ENCODE measurements at regions not wholly inside any gene's neighbourhood (a gene's known extent, or its start where the extent isn't known, plus 50 kb on each side); places are given as distances from the start of the nearest gene placed in this dataset.

DNA sequence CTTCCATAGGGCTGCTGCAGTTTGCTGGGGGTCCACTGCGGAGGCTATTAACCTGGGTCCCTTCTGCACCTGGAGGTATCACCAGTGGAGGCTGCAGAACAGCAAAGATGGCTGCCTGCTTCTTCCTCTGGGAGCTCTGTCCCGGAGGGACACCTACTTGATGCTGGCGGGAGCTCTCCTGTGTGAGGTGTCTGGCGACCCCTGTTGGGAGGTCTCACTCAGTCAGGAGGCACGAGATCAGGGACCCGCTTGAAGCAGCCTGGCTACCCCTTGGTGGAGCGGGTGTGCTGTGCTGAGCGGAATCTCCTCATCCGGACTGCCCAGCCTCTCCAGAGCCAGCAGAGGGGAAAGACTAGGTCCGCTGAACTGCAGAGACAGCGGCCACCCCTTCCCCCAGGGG, 56.0 kb upstream of the CTXND1 start:
- TF ChIP-seq, protein P1, sequence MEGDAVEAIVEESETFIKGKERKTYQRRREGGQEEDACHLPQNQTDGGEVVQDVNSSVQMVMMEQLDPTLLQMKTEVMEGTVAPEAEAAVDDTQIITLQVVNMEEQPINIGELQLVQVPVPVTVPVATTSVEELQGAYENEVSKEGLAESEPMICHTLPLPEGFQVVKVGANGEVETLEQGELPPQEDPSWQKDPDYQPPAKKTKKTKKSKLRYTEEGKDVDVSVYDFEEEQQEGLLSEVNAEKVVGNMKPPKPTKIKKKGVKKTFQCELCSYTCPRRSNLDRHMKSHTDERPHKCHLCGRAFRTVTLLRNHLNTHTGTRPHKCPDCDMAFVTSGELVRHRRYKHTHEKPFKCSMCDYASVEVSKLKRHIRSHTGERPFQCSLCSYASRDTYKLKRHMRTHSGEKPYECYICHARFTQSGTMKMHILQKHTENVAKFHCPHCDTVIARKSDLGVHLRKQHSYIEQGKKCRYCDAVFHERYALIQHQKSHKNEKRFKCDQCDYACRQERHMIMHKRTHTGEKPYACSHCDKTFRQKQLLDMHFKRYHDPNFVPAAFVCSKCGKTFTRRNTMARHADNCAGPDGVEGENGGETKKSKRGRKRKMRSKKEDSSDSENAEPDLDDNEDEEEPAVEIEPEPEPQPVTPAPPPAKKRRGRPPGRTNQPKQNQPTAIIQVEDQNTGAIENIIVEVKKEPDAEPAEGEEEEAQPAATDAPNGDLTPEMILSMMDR (IDR thresholded peaks at IDR 0.05), result no peak
- ATAC-seq, result no peak
- Histone ChIP-seq H3K9me3 (no peaks in the 10 kb centered on the region), H3K4me3 (no peak overlapping the region), H3K4me1 (no peaks in the 10 kb centered on the region), H3K27ac (no peak overlapping the region), H3K27me3 (peaks cover 0 to 8% of the 10 kb centered on the region in 2 donors), H3K36me3 (no peaks in the 10 kb centered on the region)
- intact Hi-C loops (cut with DNase I), result no loop called here
- DNase-seq, result no peak

DNA sequence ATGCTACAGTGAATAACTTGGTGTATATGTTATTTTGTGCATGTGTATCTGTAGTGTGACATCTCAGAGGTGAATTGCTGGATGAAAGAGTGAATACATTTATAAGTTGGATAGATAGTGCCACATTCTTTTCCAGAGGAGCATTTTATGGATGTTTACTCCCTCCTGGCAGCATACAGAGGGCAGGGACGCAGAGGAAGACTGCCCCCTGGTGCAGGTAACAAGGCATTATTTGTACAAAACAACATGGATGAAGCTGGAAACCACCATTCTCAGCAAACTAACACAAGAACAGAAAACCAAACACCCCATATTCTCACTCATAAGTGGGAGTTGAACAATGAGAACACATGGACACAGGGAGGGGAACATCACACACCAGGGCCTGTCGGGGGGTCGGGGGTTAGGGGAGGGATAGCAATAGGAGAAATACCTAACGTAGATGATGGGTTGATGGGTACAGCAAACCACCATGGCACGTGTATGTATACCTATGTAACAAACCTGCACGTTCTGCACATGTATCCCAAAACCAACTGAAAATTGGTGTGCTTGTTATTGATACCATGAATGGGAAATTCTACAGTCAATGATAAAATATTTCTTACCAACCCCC, 57.9 kb upstream of the CTXND1 start:
- TF ChIP-seq, protein P1 (IDR thresholded peaks at IDR 0.05), result peak in 1 of 2 donors; percentile 40
- Histone ChIP-seq H3K27ac (no peak overlapping the region), H3K4me3 (no peak overlapping the region), H3K4me1 (no peaks in the 10 kb centered on the region), H3K27me3 (peaks cover 0 to 8% of the 10 kb centered on the region in 2 donors), H3K36me3 (no peaks in the 10 kb centered on the region), H3K9me3 (no peaks in the 10 kb centered on the region)
- DNase-seq (peak in 1 of 4 donors; percentile 56), ATAC-seq (peak; percentile 77)
- intact Hi-C loops (cut with DNase I), result no loop called here

DNA sequence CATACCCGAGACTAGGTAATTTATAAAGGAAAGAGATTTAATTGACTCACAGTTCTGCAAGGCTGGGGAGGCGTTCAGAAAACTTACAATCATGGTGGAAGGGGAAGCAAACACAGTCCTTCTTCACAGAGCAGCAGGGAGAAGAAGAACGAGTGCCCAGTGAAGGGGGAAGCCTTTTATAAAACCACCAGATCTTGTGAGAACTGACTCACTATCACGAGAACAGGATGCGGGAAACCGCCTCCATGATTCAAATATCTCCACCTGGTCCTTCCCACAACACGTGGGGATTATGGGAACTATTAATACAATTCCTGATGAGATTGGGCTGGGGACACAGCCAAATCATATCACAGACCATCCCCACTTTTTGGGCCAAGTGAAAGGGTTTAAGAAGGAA, 58.8 kb upstream of the CTXND1 start:
- peaks cover 0 to 8% of the 10 kb centered on the region in 2 donors for H3K27me3 ChIP-seq
- ATAC-seq (no peak), DNase-seq (no peak)
- no peak overlapping the region for H3K27ac ChIP-seq
- H3K36me3 ChIP-seq, result no peaks in the 10 kb centered on the region
- TF ChIP-seq, protein P1 (IDR thresholded peaks at IDR 0.05), result no peak
- H3K4me1 ChIP-seq, result no peaks in the 10 kb centered on the region
- intact Hi-C loops (cut with DNase I), result no loop called here
- no peaks in the 10 kb centered on the region for H3K9me3 ChIP-seq
- H3K4me3 ChIP-seq, result no peak overlapping the region

DNA sequence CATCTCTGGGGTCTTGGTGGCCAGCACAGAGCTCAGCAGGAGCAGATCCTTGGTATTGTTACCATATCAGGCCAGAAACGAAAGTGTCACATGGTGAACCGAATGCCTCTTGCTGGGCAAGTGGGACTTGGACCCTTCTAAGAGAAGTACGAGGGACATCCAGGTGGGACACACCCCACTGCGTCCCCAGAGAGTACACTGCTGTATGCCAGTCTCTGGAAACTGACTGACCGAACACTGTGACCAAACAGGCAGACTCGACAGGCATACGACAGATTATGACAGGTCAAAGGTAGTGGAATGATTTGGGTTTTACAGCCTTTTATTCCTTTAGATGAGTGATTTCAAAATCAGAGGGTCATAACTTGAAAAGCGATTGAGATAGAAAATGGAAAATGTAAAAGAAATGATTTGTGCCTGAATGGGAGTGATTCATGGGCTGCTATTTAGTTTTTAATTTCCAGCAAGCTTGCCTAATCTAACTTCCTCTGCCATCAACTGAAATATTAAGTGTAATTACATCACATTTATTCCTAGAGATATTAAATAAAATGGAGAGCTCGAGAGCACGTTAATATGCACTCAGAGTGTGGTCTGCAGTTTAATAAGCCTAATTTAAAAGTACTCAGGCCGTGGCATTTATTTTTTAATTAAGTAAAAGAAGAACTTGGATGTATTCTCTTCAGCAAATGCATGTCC, 63.4 kb upstream of the CTXND1 start:
- TF ChIP-seq, protein P1 (IDR thresholded peaks at IDR 0.05), result no peak
- Histone ChIP-seq H3K36me3 (no peaks in the 10 kb centered on the region), H3K27ac (no peak overlapping the region), H3K27me3 (no peaks in the 10 kb centered on the region), H3K9me3 (no peaks in the 10 kb centered on the region), H3K4me1 (no peaks in the 10 kb centered on the region), H3K4me3 (no peak overlapping the region)
- intact Hi-C loops (cut with DNase I), result no loop called here
- DNase-seq (no peak), ATAC-seq (no peak)

DNA sequence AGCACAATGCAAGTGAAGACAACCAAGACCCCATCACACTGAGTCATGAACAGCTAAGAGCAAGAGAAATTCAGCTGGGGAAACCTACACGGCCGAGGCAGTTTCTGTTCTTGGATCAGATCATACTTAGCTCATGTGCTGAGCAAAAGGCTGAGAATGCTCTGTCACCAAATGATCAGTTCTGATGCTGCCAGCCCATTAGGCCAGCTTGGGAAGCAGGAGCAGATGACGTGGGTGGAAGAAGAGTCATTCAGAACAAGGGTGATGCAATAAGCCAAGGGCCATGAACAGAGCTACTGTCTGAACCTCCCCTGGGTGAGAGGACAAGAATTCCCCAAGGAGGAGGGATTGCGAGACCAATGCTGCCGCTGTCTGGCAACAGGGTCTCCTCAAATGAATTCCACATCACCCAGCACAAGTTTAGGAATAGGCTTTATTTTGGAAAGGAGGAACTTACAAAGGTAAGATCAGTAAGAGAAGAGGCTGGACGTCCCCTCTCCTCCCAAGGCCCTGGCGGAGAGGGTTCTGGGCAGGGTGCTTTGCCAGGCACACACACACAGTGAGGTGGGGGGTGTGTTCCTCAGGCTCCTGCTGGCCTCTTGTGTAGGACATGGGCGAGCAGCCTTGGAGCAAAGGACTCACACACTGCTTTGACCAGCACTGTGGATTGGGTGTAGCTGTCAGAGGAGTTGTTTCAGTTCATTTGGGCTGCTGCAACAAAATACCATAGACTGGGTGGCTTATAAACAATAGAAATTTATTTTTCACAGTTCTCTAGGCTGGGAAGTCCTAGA, 65.6 kb upstream of the CTXND1 start:
- ATAC-seq, result peak; percentile 72
- intact Hi-C loops (cut with DNase I), result no loop called here

More for the DNA sequence above, 65.6 kb upstream of the CTXND1 start:
- TF ChIP-seq, protein P1 (IDR thresholded peaks at IDR 0.05), result no peak
- Histone ChIP-seq H3K4me1 (no peaks in the 10 kb centered on the region), H3K9me3 (no peaks in the 10 kb centered on the region), H3K36me3 (no peaks in the 10 kb centered on the region), H3K27me3 (peaks cover 0 to 8% of the 10 kb centered on the region in 2 donors), H3K4me3 (no peak overlapping the region), H3K27ac (no peak overlapping the region)
- DNase-seq, result peak in 3 of 4 donors; percentile 29 to 86 (median 64)

Data from left lung (tissue), 4 donors.